ENCODE measurements at regions not wholly inside any gene's neighbourhood (a gene's known extent, or its start where the extent isn't known, plus 50 kb on each side); places are given as distances from the start of the nearest gene placed in this dataset.

DNA sequence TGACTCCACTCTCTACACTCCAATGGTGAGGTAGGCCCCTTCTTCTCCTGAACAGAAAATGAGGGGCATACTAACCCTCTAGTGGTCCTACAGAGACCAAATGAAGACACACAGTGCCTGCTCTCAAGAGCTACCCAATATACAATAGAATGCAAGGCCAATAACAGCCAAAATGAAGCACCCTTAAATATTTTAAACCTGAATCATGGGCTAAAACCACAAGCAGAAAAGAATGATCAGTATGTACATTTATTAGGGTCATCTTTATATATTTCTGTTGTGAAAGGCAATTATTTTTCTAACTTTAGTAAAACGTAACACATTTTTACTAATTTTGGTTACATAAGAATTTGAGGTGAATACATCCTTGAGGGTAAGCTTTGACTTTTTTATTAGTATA is 49.9 kb upstream of the COL1A2 start:
- TF ChIP-seq POLR2AphosphoS5 (IDR thresholded peaks at IDR 0.05; ENCODE audit: control insufficient read depth, insufficient read depth, low read depth, low read length): no peak
- TF ChIP-seq, protein P1, sequence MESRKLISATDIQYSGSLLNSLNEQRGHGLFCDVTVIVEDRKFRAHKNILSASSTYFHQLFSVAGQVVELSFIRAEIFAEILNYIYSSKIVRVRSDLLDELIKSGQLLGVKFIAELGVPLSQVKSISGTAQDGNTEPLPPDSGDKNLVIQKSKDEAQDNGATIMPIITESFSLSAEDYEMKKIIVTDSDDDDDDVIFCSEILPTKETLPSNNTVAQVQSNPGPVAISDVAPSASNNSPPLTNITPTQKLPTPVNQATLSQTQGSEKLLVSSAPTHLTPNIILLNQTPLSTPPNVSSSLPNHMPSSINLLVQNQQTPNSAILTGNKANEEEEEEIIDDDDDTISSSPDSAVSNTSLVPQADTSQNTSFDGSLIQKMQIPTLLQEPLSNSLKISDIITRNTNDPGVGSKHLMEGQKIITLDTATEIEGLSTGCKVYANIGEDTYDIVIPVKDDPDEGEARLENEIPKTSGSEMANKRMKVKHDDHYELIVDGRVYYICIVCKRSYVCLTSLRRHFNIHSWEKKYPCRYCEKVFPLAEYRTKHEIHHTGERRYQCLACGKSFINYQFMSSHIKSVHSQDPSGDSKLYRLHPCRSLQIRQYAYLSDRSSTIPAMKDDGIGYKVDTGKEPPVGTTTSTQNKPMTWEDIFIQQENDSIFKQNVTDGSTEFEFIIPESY (CRISPR knock-in tag; IDR thresholded peaks at IDR 0.05): no peak
- TF ChIP-seq ELF4 (CRISPR knock-in tag; IDR thresholded peaks at IDR 0.05): no peak
- TF ChIP-seq ZNF263 (CRISPR knock-in tag; IDR thresholded peaks at IDR 0.05; ENCODE audit: borderline replicate concordance): no peak
- no peak for TF ChIP-seq MAZ (CRISPR knock-in tag; conservative IDR thresholded peaks at IDR 0.05 in 1 of 2, IDR thresholded peaks at IDR 0.05 in 1 of 2)
- TF ChIP-seq POLR2A (conservative IDR thresholded peaks at IDR 0.05): no peak
